ENCODE measurements at regions not wholly inside any gene's neighbourhood (a gene's known extent, or its start where the extent isn't known, plus 50 kb on each side); places are given as distances from the start of the nearest gene placed in this dataset.

GRCh38 chr2:215835657-215836056 lies 177.7 kb downstream of the MREG start:
- TF ChIP-seq CTCF (IDR thresholded peaks at IDR 0.05; ENCODE audit: low read depth, low read length, poor library complexity, severe bottlenecking) (no peak), EZH2phosphoT487 (IDR thresholded peaks at IDR 0.05; ENCODE audit: borderline replicate concordance, low read length) (no peak)

Measured in DOHH2 (cell line).